Bronchial epithelial cell (primary cell): ENCODE measurements at regions not wholly inside any gene's neighbourhood (a gene's known extent, or its start where the extent isn't known, plus 50 kb on each side); places are given as distances from the start of the nearest gene placed in this dataset.

Source experiments
- DNase-seq: peaks from one replicate; pipeline ENCODE4 v3.0.0-alpha.2; 2010; ENCODE audit warnings: low read depth
- FAIRE-seq: peaks from 2 replicates; lab custom pipeline; 2011; peaks lifted over from hg19 to GRCh38; lab: Jason Lieb, UNC
- H3K27me3 ChIP-seq: 2 replicates; pipeline ENCODE4 v1.5.1; 2011; ENCODE audit warnings: low read length; ENCODE audit not compliant: control insufficient read depth, insufficient read depth
- H3K36me3 ChIP-seq: 2 replicates; pipeline ENCODE4 v1.5.1; 2011; ENCODE audit warnings: low read length; ENCODE audit not compliant: control insufficient read depth, insufficient read depth
- H3K4me3 ChIP-seq: 2 replicates; pipeline ENCODE4 v1.5.1; 2011; ENCODE audit warnings: mild to moderate bottlenecking, low read depth, low read length, control low read depth
- TF ChIP-seq, protein P1 (sequence below): IDR thresholded peaks from 2 replicates; pipeline ENCODE4 v1.5.1; 2011; ENCODE audit warnings: mild to moderate bottlenecking, moderate library complexity, low read length, control low read depth, inconsistent platforms; ENCODE audit not compliant: insufficient read depth, severe bottlenecking

DNA sequence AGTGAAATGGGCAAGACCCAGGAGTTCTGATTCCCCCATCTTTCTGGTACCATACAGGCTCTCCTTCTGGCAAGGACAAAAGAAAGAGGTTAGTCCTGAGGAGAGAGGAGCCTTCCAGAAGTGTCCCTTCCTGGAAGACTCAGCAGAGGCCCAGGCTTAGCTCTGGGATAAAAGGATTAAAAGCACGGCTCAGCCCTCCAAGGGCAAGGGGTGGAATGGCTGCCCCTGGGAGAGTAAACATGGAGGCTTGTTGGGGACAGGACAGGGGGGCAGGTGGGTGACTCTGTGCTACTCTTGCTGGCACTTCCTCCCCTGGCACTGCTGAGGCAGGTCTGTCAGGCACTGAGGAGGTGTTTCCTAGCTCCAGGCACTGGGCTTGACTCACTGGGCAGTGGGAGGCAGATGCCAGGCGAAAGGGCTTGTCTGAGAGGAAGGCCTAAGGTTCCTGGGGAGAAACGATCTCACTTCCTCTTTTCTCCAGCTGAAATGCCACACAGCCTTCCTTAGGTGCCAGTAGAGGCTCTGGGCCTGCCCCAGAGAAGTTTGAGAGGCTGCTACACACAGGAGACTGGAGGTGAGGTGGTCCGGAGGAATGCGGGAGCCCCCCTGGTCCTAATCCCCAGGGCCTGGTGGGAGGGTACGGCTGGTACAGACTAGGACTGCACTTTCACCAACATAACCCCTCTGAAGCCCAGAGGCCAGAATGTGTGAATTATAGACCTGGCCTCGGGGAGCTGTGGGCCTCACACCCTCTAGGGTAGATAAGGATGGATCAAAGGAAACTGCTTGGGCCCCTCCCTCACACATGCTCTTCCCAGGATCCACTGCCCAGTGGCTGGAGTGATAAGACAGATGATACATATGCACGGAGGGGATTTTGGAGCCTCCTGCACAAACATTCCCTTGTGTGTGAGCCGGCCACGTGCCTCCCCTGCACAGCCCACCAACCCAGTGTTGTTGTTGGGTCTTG, 63.2 kb upstream of the PODXL start:
- Histone ChIP-seq H3K4me3 (no peak overlapping the region), H3K27me3 (no peaks in the 10 kb centered on the region), H3K36me3 (no peaks in the 10 kb centered on the region)
- FAIRE-seq (no peak), DNase-seq (peak; percentile 75)
- TF ChIP-seq, protein P1, sequence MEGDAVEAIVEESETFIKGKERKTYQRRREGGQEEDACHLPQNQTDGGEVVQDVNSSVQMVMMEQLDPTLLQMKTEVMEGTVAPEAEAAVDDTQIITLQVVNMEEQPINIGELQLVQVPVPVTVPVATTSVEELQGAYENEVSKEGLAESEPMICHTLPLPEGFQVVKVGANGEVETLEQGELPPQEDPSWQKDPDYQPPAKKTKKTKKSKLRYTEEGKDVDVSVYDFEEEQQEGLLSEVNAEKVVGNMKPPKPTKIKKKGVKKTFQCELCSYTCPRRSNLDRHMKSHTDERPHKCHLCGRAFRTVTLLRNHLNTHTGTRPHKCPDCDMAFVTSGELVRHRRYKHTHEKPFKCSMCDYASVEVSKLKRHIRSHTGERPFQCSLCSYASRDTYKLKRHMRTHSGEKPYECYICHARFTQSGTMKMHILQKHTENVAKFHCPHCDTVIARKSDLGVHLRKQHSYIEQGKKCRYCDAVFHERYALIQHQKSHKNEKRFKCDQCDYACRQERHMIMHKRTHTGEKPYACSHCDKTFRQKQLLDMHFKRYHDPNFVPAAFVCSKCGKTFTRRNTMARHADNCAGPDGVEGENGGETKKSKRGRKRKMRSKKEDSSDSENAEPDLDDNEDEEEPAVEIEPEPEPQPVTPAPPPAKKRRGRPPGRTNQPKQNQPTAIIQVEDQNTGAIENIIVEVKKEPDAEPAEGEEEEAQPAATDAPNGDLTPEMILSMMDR: no peak

DNA sequence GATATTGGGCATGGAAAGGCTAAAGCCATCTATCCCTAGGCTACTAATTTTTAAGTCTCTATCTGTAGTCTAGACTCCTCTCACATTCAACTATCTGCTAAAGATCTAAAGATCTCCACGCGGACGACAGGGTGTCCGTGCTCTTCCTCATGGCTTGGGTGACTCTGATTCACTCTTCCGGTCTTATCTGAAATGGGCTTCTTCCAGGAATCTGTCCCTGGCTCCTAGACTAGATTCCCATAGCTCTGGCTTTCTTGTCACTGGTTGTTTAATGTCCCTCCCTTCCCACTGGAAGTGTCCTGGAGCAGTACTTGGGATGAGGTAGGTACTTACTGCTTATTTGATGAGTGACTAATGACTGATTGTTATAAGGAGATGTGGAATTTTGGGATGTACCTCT, 62.0 kb upstream of the PODXL start:
- FAIRE-seq (no peak), DNase-seq (no peak)
- Histone ChIP-seq H3K4me3 (no peak overlapping the region), H3K36me3 (no peaks in the 10 kb centered on the region), H3K27me3 (no peaks in the 10 kb centered on the region)
- TF ChIP-seq, protein P1: no peak

DNA sequence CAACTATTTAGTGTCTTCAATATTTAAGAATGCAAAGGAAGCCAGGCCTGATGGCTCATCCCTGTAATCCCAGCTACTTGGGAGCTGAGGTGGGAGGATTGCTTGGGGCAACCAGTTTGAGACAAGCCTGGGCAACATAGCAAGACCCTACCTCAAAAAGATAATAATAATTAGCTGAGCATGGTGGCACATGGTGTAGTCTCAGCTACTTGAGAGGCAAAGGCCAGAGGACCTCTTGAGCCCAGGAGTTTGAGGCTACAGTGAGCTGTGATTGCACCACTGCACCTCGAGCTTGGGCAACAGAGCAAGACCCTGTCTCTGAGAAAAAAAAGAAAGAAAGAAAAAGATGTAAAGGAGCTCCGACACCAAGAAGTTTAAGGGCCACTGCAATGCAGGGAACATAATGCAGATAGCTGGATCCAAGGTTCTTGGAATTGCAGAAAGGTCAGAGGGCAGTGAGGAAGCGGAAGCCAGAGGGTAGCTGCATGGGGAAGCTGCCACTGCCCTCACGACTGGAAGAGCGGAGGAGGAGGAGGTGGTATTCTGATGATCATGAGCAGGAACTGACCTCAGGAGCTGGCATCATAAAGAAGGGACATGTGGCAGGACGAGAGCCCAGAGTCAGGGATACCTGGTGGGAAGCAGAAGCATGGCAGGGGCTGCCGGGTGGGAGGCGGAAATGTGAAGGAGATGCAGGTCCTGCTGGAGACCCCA, 60.2 kb upstream of the PODXL start:
- Histone ChIP-seq H3K36me3 (no peaks in the 10 kb centered on the region), H3K4me3 (no peak overlapping the region), H3K27me3 (no peaks in the 10 kb centered on the region)
- FAIRE-seq: no peak
- no peak for DNase-seq
- TF ChIP-seq, protein P1: no peak

DNA sequence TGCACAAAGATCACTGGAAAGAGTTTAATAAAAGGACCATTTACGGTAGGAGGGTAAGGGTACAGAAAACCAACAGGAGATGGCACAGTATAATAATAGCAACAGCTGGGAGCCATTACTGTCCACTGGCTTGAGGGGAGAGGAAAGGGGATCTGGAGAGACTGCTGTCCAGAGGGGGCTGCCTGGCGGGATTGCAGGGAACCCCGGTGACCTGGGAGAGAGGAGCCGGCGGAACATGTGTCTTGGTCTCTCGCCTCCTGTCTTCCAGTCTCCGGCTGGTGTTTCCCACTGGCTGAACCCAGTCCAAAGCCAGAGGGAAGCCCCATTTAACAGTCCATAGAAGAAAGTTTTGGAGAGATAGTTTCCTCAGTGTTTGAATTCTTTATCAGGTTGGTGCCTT, 57.5 kb upstream of the PODXL start:
- FAIRE-seq (no peak), DNase-seq (no peak)
- Histone ChIP-seq H3K36me3 (no peaks in the 10 kb centered on the region), H3K27me3 (no peaks in the 10 kb centered on the region), H3K4me3 (no peak overlapping the region)
- TF ChIP-seq, protein P1: no peak

DNA sequence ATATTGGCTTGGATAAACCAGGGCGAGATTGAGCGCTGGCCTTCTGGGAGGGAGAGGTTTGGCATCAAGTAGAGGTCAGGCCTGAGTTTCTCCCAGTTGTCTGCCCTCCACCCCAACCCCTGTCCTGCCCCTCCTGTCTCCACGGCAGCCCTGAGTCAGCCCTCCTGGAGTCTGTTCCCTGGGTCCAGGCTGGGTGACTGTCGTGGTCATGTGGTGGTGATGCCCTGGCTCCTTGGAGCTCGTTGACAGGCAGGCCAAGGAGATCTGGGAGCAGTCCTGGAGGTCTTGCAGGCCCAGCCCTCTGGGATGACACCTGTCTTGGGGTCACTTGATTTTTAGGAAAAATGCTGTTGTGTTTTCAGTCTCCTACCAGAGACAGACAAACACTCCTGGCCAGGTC, 53.6 kb upstream of the PODXL start:
- Histone ChIP-seq H3K27me3 (peaks cover 3% of the 10 kb centered on the region), H3K36me3 (no peaks in the 10 kb centered on the region), H3K4me3 (no peak overlapping the region)
- TF ChIP-seq, protein P1: no peak
- no peak for DNase-seq
- FAIRE-seq: no peak
